ENCODE measurements at regions not wholly inside any gene's neighbourhood (a gene's known extent, or its start where the extent isn't known, plus 50 kb on each side); places are given as distances from the start of the nearest gene placed in this dataset.
"Not testable (repeated sequence)": the region's sequence is repeated elsewhere in the genome, so short reads cannot be mapped to it uniquely, and the experiment has no call there.

DNA sequence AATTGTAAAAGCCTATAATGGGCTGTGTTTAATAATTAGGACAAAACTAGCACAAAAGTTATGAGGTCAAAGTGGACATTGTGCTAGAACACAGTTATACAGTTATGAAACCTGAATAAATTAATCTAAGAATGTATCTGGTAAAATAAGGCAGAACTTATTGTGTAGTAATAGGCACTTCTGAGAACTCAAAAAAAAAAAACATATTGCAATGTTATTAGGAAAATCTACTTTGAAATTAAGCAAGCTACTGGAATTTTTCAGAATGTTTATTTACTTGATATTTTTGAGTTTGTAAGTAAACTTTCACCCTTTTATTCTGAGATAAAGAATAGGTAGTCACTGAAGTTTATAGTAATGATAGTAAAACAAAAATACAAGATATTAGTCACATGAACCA, 135.8 kb upstream of the ABCB5 start:
- H3K36me3 ChIP-seq (ENCODE audit: control insufficient read depth, insufficient read depth, low read length): no peaks in the 10 kb centered on the region
- H3K27me3 ChIP-seq (replicated peaks; ENCODE audit: control insufficient read depth, insufficient read depth, low read length): no peaks in the 10 kb centered on the region
- no peak for DNase-seq (ENCODE audit: extremely low read depth, insufficient read length)
- no peak for TF ChIP-seq CTCF (IDR thresholded peaks at IDR 0.05; ENCODE audit: insufficient read depth, low read length, poor library complexity, severe bottlenecking)
- H3K4me3 ChIP-seq (replicated peaks; ENCODE audit: low read depth, low read length): no peak overlapping the region

DNA sequence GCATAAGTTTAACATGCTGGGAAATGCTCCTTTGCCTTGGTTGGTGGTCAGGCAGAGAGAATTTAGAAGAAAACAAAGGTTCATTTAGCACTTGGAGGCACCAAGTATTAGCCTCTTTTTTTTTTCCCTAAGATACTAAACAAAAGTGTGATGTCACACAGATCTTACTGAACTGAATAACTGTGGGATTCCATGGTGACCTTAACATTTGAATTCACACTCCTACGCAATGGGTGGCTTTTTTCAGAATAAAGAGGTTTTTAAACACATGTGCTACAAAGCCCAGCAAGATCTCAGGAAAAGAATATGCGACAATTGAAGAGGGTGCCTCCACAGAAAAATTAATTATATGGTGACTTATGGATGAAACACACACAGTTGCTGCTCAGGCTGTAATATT, 133.4 kb upstream of the ABCB5 start:
- Histone ChIP-seq H3K4me3 (replicated peaks; ENCODE audit: low read depth, low read length) (no peak overlapping the region), H3K27me3 (replicated peaks; ENCODE audit: control insufficient read depth, insufficient read depth, low read length) (no peaks in the 10 kb centered on the region), H3K36me3 (ENCODE audit: control insufficient read depth, insufficient read depth, low read length) (no peaks in the 10 kb centered on the region)
- no peak for DNase-seq (ENCODE audit: extremely low read depth, insufficient read length)
- TF ChIP-seq CTCF (IDR thresholded peaks at IDR 0.05; ENCODE audit: insufficient read depth, low read length, poor library complexity, severe bottlenecking): no peak

DNA sequence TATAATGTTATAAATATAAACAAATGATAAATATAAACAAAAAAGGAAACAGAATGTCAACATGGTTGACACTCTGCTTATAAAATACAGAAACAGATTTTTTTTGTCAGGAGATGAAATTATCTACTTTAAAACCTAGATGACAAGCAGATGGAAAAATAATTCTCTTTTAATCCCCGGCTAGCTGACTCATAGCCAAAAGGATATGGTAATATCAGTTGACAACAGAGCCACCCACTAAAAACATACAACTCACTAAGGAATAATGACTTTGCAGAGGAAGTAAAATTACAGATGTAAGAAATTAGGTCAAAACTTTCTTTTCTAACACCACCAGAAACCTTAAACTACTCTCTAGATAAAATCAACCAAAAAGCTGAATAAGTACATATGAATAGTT, 131.1 kb upstream of the ABCB5 start:
- Histone ChIP-seq H3K27me3 (replicated peaks; ENCODE audit: control insufficient read depth, insufficient read depth, low read length) (no peaks in the 10 kb centered on the region), H3K4me3 (replicated peaks; ENCODE audit: low read depth, low read length) (no peak overlapping the region), H3K36me3 (ENCODE audit: control insufficient read depth, insufficient read depth, low read length) (no peaks in the 10 kb centered on the region)
- TF ChIP-seq CTCF (IDR thresholded peaks at IDR 0.05; ENCODE audit: insufficient read depth, low read length, poor library complexity, severe bottlenecking): no peak
- DNase-seq (ENCODE audit: extremely low read depth, insufficient read length): no peak

DNA sequence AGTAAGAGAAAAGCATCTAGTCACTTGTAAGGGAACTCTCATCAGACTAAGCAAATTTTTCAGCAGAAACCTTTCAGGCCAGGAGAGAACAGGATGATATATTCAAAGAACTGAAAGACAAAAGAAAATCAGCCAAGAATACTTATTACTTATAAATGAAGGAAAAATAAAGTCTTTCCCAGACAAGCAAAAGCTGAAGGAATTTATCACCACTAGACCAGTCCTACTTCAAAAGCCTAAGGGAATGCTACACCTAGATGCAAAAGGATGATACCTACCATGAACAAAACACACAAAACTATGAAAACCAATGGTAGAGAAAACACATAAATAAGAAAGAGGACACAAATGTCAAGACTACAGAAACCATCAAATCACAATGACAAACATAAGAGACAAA, 126.6 kb upstream of the ABCB5 start:
- no peaks in the 10 kb centered on the region for H3K27me3 ChIP-seq (replicated peaks; ENCODE audit: control insufficient read depth, insufficient read depth, low read length)
- DNase-seq (ENCODE audit: extremely low read depth, insufficient read length): no peak
- H3K36me3 ChIP-seq (ENCODE audit: control insufficient read depth, insufficient read depth, low read length): no peaks in the 10 kb centered on the region
- H3K4me3 ChIP-seq (replicated peaks; ENCODE audit: low read depth, low read length): no peak overlapping the region
- TF ChIP-seq CTCF (IDR thresholded peaks at IDR 0.05; ENCODE audit: insufficient read depth, low read length, poor library complexity, severe bottlenecking): no peak

DNA sequence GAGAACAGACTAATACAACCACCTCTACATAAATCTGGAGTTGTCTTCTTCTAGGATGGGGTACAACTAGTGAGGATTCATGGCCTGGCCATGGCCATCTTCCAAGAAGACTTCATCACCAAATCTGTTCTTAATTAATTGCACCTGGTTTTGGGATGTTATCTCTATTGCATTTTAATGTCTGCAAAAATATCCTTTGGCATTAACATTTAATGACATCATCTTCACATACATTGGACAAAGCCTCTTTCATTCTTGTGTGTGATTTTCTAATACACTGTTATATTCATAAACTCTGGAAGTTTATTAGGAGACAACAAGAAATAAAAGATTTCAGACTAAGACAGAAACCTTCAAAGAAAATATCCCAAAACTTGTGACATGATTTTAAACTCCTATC, 124.2 kb upstream of the ABCB5 start:
- H3K27me3 ChIP-seq (replicated peaks; ENCODE audit: control insufficient read depth, insufficient read depth, low read length): 0 out of 2 replicates have a peak, but pooled peaks cover 1% of the 10 kb centered on the region
- DNase-seq (ENCODE audit: extremely low read depth, insufficient read length): no peak
- H3K4me3 ChIP-seq (replicated peaks; ENCODE audit: low read depth, low read length): no peak overlapping the region
- TF ChIP-seq CTCF (IDR thresholded peaks at IDR 0.05; ENCODE audit: insufficient read depth, low read length, poor library complexity, severe bottlenecking): no peak
- no peaks in the 10 kb centered on the region for H3K36me3 ChIP-seq (ENCODE audit: control insufficient read depth, insufficient read depth, low read length)

GRCh38 chr7:20494566-20494965, 120.9 kb upstream of the ABCB5 start:
- TF ChIP-seq CTCF (IDR thresholded peaks at IDR 0.05; ENCODE audit: insufficient read depth, low read length, poor library complexity, severe bottlenecking): no peak
- Histone ChIP-seq H3K4me3 (replicated peaks; ENCODE audit: low read depth, low read length) (no peak overlapping the region), H3K36me3 (ENCODE audit: control insufficient read depth, insufficient read depth, low read length) (no peaks in the 10 kb centered on the region), H3K27me3 (replicated peaks; ENCODE audit: control insufficient read depth, insufficient read depth, low read length) (0 out of 2 replicates have a peak, but pooled peaks cover 2% of the 10 kb centered on the region)
- no peak for DNase-seq (ENCODE audit: extremely low read depth, insufficient read length)

DNA sequence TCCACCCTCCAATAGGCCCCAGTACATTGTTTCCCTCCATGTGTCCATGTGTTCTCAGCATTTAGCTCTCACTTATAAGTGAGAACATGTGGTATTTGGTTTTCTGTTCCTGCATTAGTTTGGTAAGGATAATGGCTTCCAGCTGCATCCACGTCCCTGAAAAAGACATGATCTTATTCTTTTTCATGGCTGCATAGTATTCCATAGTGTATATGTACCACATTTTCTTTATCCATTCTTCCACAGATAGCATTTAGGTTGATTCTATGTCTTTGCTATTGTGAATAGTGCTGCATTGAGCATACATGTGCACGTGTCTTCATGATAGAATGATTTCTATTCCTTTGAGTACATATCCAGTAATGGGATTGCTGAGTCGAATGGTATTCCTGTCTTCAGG, 114.0 kb upstream of the ABCB5 start:
- DNase-seq (ENCODE audit: extremely low read depth, insufficient read length); H3K36me3 ChIP-seq (ENCODE audit: control insufficient read depth, insufficient read depth, low read length); H3K27me3 ChIP-seq (replicated peaks; ENCODE audit: control insufficient read depth, insufficient read depth, low read length); H3K4me3 ChIP-seq (replicated peaks; ENCODE audit: low read depth, low read length): not testable (repeated sequence)

All from GM06990 (cell line).